ENCODE measurements at regions not wholly inside any gene's neighbourhood (a gene's known extent, or its start where the extent isn't known, plus 50 kb on each side); places are given as distances from the start of the nearest gene placed in this dataset.

DNA sequence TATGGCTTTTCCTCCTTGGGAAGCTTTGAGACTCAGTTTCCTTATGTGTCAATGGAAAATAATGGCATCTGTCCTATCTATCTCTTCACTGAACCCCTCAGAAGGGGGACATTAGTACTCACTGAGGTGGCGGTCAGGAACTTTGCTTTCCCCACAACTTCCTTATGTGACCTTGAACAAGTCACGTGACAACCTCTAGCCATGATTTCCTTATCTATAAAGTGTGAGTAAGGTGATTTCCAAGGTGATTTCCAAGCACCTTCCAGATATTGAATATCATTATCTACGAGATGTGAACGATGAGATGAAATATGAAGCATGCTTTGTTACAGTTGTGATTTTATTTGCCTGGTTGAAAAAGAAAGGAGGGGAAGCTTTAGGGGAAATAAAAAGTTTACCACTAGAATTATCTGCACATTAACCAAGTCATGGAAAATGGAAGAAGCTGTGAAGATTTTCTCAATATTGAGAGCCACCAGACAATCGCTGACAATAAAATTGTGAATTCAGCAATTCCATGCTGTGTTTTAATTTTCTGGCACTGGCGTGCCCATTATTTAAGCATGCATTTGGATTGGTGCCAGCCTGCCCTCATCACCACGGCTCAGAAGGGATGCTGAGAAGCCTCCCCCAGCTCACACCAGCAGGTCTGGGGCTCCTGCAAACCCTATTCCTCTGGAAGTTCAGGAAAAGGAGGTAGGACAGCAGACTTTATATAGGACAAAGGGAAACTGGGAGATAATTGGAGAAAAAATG lies 255.3 kb downstream of the CD83 start:
- no peaks in the 10 kb centered on the region for H3K4me1 ChIP-seq (ENCODE audit: insufficient read depth)
- 69 to 75% (median 72%) methylated on average over 7 of the region's 7 CpGs for WGBS, 3 donors
- intact Hi-C loops (cut with DNase I): no loop called here

DNA sequence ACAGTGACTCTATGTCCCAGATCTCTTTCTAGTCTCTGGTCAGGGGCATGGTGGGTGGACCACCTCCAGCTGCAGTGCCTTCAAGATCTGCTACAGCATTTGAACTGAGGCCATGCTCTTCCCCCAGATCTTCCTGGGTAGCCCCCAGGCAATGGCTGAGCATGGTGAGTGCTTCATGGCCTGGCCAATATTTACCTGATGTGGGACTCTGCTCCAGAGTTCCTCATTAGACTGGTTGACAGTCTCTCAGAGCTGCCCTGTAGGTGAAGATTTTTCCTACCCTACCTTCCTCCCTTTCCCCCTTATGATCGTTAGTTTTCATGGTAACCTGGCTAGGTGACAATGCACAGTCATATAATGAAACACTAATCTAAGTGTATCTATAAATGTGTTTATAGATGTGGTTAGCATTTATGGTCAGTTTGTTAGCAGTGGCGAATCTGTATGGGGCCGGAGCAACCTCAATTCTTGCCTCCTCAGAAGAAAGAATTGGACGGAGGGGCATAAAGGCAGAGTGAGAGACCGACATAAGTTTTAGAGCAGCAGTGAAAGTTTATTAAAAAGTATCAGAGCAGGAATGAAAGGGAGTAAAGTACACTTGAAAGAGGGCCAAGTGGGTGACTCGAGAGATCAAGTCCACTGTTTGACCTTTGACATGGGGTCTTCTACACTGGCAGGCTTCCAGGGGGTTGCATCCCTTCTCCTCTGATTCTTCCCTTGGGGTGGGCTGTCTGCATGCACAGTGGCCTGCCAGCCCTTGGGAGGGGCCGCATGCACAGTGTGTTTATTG lies 256.3 kb downstream of the CD83 start:
- TF ChIP-seq, protein P1, sequence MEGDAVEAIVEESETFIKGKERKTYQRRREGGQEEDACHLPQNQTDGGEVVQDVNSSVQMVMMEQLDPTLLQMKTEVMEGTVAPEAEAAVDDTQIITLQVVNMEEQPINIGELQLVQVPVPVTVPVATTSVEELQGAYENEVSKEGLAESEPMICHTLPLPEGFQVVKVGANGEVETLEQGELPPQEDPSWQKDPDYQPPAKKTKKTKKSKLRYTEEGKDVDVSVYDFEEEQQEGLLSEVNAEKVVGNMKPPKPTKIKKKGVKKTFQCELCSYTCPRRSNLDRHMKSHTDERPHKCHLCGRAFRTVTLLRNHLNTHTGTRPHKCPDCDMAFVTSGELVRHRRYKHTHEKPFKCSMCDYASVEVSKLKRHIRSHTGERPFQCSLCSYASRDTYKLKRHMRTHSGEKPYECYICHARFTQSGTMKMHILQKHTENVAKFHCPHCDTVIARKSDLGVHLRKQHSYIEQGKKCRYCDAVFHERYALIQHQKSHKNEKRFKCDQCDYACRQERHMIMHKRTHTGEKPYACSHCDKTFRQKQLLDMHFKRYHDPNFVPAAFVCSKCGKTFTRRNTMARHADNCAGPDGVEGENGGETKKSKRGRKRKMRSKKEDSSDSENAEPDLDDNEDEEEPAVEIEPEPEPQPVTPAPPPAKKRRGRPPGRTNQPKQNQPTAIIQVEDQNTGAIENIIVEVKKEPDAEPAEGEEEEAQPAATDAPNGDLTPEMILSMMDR (IDR thresholded peaks at IDR 0.05): no peak
- TF ChIP-seq POLR2A (IDR thresholded peaks at IDR 0.05) (no peak), EP300 (IDR thresholded peaks at IDR 0.05) (no peak)
- Histone ChIP-seq H3K27ac (no peak overlapping the region), H3K4me3 (no peak overlapping the region), H3K9me3 (no peaks in the 10 kb centered on the region), H3K27me3 (no peaks in the 10 kb centered on the region), H3K4me1 (ENCODE audit: insufficient read depth) (no peaks in the 10 kb centered on the region), H3K36me3 (no peaks in the 10 kb centered on the region)
- intact Hi-C loops (cut with DNase I): no loop called here
- no peak for DNase-seq
- WGBS, 3 donors: 70 to 82% (median 72%) methylated on average over 7 of the region's 7 CpGs

More for the DNA sequence above, 255.3 kb downstream of the CD83 start:
- Histone ChIP-seq H3K36me3 (no peaks in the 10 kb centered on the region), H3K4me3 (no peak overlapping the region), H3K27ac (no peak overlapping the region), H3K9me3 (no peaks in the 10 kb centered on the region), H3K27me3 (no peaks in the 10 kb centered on the region)
- no peak for DNase-seq
- TF ChIP-seq POLR2A (IDR thresholded peaks at IDR 0.05) (no peak), EP300 (IDR thresholded peaks at IDR 0.05) (no peak)
- TF ChIP-seq, protein P1 (IDR thresholded peaks at IDR 0.05): no peak

DNA sequence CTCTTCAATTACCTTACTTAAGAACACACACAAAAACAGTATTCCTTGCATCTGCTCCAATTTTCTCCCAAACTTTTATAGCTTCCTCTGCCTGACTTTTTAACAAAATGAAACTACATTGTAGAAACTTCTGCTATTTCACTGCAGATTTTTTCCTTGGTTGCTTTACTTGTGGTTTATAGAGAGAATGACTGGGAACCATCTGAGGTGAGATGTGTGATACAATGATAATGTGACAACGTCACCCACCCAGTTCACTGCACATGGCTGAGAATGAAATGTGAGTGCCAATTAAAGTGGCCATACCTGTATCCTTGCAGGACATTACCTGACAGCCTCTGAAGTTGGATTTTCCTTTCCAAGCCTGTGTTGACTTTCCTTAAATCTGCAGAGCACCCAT lies 258.4 kb downstream of the CD83 start:
- H3K9me3 ChIP-seq: no peaks in the 10 kb centered on the region
- 52 to 70% (median 59%) methylated on average over 1 of the region's 1 CpG for WGBS, 3 donors
- intact Hi-C loops (cut with DNase I): no loop called here
- H3K4me3 ChIP-seq: no peak overlapping the region
- no peak for DNase-seq
- H3K27me3 ChIP-seq: no peaks in the 10 kb centered on the region
- TF ChIP-seq POLR2A (IDR thresholded peaks at IDR 0.05): no peak
- TF ChIP-seq, protein P1 (IDR thresholded peaks at IDR 0.05): no peak
- TF ChIP-seq EP300 (IDR thresholded peaks at IDR 0.05): no peak
- no peak overlapping the region for H3K27ac ChIP-seq
- no peaks in the 10 kb centered on the region for H3K36me3 ChIP-seq
- H3K4me1 ChIP-seq (ENCODE audit: insufficient read depth): no peaks in the 10 kb centered on the region

DNA sequence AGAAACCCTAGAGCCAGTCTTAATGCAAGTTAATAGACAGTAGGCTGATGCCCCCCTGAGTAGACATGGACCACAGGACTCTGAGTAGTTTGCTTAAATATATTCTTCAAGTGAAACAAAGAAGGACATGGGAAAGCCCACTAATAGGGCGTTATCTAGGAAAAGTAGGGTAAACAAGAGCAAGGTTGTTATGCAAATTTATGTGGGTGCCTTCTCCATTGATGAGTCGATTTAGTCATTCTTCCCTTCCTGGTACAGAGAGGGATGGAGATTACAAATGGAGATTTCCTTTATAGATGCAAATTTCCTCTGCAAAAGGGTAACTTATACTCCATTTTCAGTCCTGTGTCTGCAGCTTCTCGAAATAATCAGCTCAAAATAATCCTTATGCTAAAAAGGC lies 262.0 kb downstream of the CD83 start:
- no peak for DNase-seq
- H3K27ac ChIP-seq: no peak overlapping the region
- 68 to 77% (median 71%) methylated on average over 3 of the region's 3 CpGs for WGBS, 3 donors
- intact Hi-C loops (cut with DNase I): no loop called here
- H3K4me3 ChIP-seq: no peak overlapping the region
- no peaks in the 10 kb centered on the region for H3K36me3 ChIP-seq
- TF ChIP-seq POLR2A (IDR thresholded peaks at IDR 0.05): no peak
- TF ChIP-seq, protein P1 (IDR thresholded peaks at IDR 0.05): no peak
- TF ChIP-seq EP300 (IDR thresholded peaks at IDR 0.05): no peak
- no peaks in the 10 kb centered on the region for H3K9me3 ChIP-seq
- H3K4me1 ChIP-seq (ENCODE audit: insufficient read depth): no peaks in the 10 kb centered on the region
- H3K27me3 ChIP-seq: no peaks in the 10 kb centered on the region
